Epithelial cell of esophagus (primary cell): ENCODE measurements at regions not wholly inside any gene's neighbourhood (a gene's known extent, or its start where the extent isn't known, plus 50 kb on each side); places are given as distances from the start of the nearest gene placed in this dataset.

Source experiments
- DNase-seq: peaks from one replicate; pipeline ENCODE4 v3.0.0; 2010; ENCODE audit warnings: low read depth
- H3K4me3 ChIP-seq: 2 replicates; pipeline ENCODE4 v1.5.1; 2011; ENCODE audit warnings: mild to moderate bottlenecking, low read length, control low read depth
- CTCF ChIP-seq: IDR thresholded peaks from 2 replicates; pipeline ENCODE4 v1.5.1; 2011; ENCODE audit warnings: low read depth, mild to moderate bottlenecking, low read length, control low read depth, inconsistent platforms; ENCODE audit not compliant: insufficient read depth; ENCODE audit errors: missing control alignments

DNA sequence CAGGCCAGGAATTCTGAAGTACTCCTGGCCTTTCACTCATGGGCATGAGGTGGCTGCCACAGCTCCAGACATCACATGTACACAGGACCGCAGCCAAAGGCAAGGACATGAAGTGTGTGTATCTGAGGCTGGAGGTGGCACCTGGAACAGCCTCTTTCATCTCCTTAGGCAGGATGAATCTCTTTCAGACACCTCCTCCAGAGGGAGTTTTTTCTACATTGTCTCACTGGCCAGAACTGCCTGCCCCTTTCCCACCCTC lies 142.8 kb downstream of the BARX1 start:
- no peak overlapping the region for H3K4me3 ChIP-seq
- TF ChIP-seq CTCF: no peak
- DNase-seq: no peak

- no peak for DNase-seq
- TF ChIP-seq CTCF: no peak
- no peak overlapping the region for H3K4me3 ChIP-seq
Observed at GRCh38 chr9:93810028-93810971, 144.9 kb downstream of the BARX1 start.

GRCh38 chr9:93809204-93809940 lies 145.8 kb downstream of the BARX1 start:
- no peak for DNase-seq
- no peak overlapping the region for H3K4me3 ChIP-seq
- no peak for TF ChIP-seq CTCF

GRCh38 chr9:93808115-93809029 lies 146.8 kb downstream of the BARX1 start:
- no peak overlapping the region for H3K4me3 ChIP-seq
- DNase-seq: no peak
- TF ChIP-seq CTCF: no peak

- no peak overlapping the region for H3K4me3 ChIP-seq
- no peak for DNase-seq
- no peak for TF ChIP-seq CTCF
Observed at GRCh38 chr9:93807166-93808074, 147.7 kb downstream of the BARX1 start.
